ENCODE measurements at regions not wholly inside any gene's neighbourhood (a gene's known extent, or its start where the extent isn't known, plus 50 kb on each side); places are given as distances from the start of the nearest gene placed in this dataset.

- Histone ChIP-seq H3K4me3 (no peak overlapping the region), H3K4me1 (no peaks in the 10 kb centered on the region), H3K36me3 (no peaks in the 10 kb centered on the region), H3K27ac (no peak overlapping the region), H3K27me3 (no peaks in the 10 kb centered on the region), H3K9me3 (no peaks in the 10 kb centered on the region)
- TF ChIP-seq POLR2AphosphoS5 (IDR thresholded peaks at IDR 0.05), result no peak
- no peak for TF ChIP-seq CTCF (IDR thresholded peaks at IDR 0.05)
- no peak for TF ChIP-seq POLR2A (IDR thresholded peaks at IDR 0.05)
- TF ChIP-seq EP300 (IDR thresholded peaks at IDR 0.05), result no peak
- 72 to 86% methylated on average over 3 of the region's 3 CpGs for WGBS, 2 donors (ENCODE audit: low coverage in 1 of 2)
- no peak for ATAC-seq
Observed at GRCh38 chr3:174662653-174663052, 196.5 kb upstream of the NAALADL2 start.

GRCh38 chr3:174667386-174667785, 191.7 kb upstream of the NAALADL2 start:
- Histone ChIP-seq H3K27ac (no peak overlapping the region), H3K27me3 (no peaks in the 10 kb centered on the region), H3K4me3 (no peak overlapping the region), H3K9me3 (no peaks in the 10 kb centered on the region), H3K4me1 (no peaks in the 10 kb centered on the region), H3K36me3 (no peaks in the 10 kb centered on the region)
- 62 to 88% methylated on average over 1 of the region's 1 CpG for WGBS, 2 donors (ENCODE audit: low coverage in 1 of 2)
- no peak for TF ChIP-seq CTCF (IDR thresholded peaks at IDR 0.05)
- no peak for TF ChIP-seq POLR2AphosphoS5 (IDR thresholded peaks at IDR 0.05)
- TF ChIP-seq POLR2A (IDR thresholded peaks at IDR 0.05), result no peak
- TF ChIP-seq EP300 (IDR thresholded peaks at IDR 0.05), result no peak
- no peak for ATAC-seq

GRCh38 chr3:174675406-174675805, 183.7 kb upstream of the NAALADL2 start:
- no peak for ATAC-seq

GRCh38 chr3:174681784-174682183, 177.3 kb upstream of the NAALADL2 start:
- no peak for TF ChIP-seq CTCF (IDR thresholded peaks at IDR 0.05)
- TF ChIP-seq POLR2AphosphoS5 (IDR thresholded peaks at IDR 0.05), result no peak
- TF ChIP-seq POLR2A (IDR thresholded peaks at IDR 0.05), result no peak
- no peak for TF ChIP-seq EP300 (IDR thresholded peaks at IDR 0.05)

More at GRCh38 chr3:174675406-174675805, 183.7 kb upstream of the NAALADL2 start:
- Histone ChIP-seq H3K4me1 (no peaks in the 10 kb centered on the region), H3K36me3 (no peaks in the 10 kb centered on the region), H3K4me3 (no peak overlapping the region), H3K27me3 (no peaks in the 10 kb centered on the region), H3K9me3 (no peaks in the 10 kb centered on the region), H3K27ac (no peak overlapping the region)
- TF ChIP-seq POLR2AphosphoS5 (IDR thresholded peaks at IDR 0.05) (no peak), EP300 (IDR thresholded peaks at IDR 0.05) (no peak), POLR2A (IDR thresholded peaks at IDR 0.05) (no peak), CTCF (IDR thresholded peaks at IDR 0.05) (no peak)
- WGBS, 2 donors (ENCODE audit: low coverage in 1 of 2), result 78 to 83% methylated on average over 2 of the region's 2 CpGs

GRCh38 chr3:174685796-174686195, 173.3 kb upstream of the NAALADL2 start:
- Histone ChIP-seq H3K4me1 (no peaks in the 10 kb centered on the region), H3K36me3 (no peaks in the 10 kb centered on the region), H3K4me3 (no peak overlapping the region), H3K27me3 (no peaks in the 10 kb centered on the region), H3K9me3 (no peaks in the 10 kb centered on the region), H3K27ac (no peak overlapping the region)
- WGBS, 2 donors (ENCODE audit: low coverage in 1 of 2), result 87 to 100% methylated on average over 2 to 4 of the region's 4 CpGs
- TF ChIP-seq POLR2AphosphoS5 (IDR thresholded peaks at IDR 0.05), result no peak
- TF ChIP-seq POLR2A (IDR thresholded peaks at IDR 0.05), result no peak
- no peak for TF ChIP-seq CTCF (IDR thresholded peaks at IDR 0.05)
- no peak for TF ChIP-seq EP300 (IDR thresholded peaks at IDR 0.05)
- ATAC-seq, result no peak

More at GRCh38 chr3:174681784-174682183, 177.3 kb upstream of the NAALADL2 start:
- no peak for ATAC-seq
- Histone ChIP-seq H3K4me3 (no peak overlapping the region), H3K9me3 (no peaks in the 10 kb centered on the region), H3K36me3 (no peaks in the 10 kb centered on the region), H3K27me3 (no peaks in the 10 kb centered on the region), H3K4me1 (no peaks in the 10 kb centered on the region), H3K27ac (no peak overlapping the region)
- WGBS, 2 donors (ENCODE audit: low coverage in 1 of 2), result 90% methylated on average over 1 of the region's 1 CpG; no CpG with 5 or more reads in 1 of the 2 donors

Data from gastroesophageal sphincter (tissue), 4 donors.